ENCODE measurements at regions not wholly inside any gene's neighbourhood (a gene's known extent, or its start where the extent isn't known, plus 50 kb on each side); places are given as distances from the start of the nearest gene placed in this dataset.
A peak's percentile ranks its signal among the peaks of the same experiment; 100 is the strongest.
"Not testable (repeated sequence)": the region's sequence is repeated elsewhere in the genome, so short reads cannot be mapped to it uniquely, and the experiment has no call there.

GRCh38 chr4:128751354-128751753 is 58.1 kb upstream of the JADE1 start:
- Histone ChIP-seq H2AK5ac (ENCODE audit: low read depth, low read length) (no peak overlapping the region), H4K8ac (ENCODE audit: low read depth in 2 of 2, low read length in 2 of 2) (no peak overlapping the region), H3K27me3 (ENCODE audit: control insufficient read depth, insufficient read depth, low read length) (no peaks in the 10 kb centered on the region), H3K18ac (ENCODE audit: low read depth, low read length) (no peak overlapping the region), H2BK20ac (ENCODE audit: low read depth, low read length) (no peak overlapping the region), H3K27ac (ENCODE audit: insufficient read depth, low read length) (no peak overlapping the region), H3K36me3 (ENCODE audit: control insufficient read depth, insufficient read depth, low read length) (no peaks in the 10 kb centered on the region), H2AK9ac (replicated peaks; ENCODE audit: low read depth, low read length, poor library complexity) (no peak overlapping the region), H4K20me1 (ENCODE audit: insufficient read depth, low read length) (no peaks in the 10 kb centered on the region), H3K9me1 (ENCODE audit: insufficient read depth, low read length) (no peaks in the 10 kb centered on the region), H3K9me3 (ENCODE audit: control insufficient read depth, insufficient read depth, low read length) (no peaks in the 10 kb centered on the region), H3K4me2 (ENCODE audit: low read depth, low read length) (no peak overlapping the region), H3K14ac (replicated peaks; ENCODE audit: low read depth, low read length) (no peak overlapping the region), H2BK120ac (ENCODE audit: low read depth, low read length) (no peak overlapping the region), H4K5ac (ENCODE audit: low read depth, low read length) (no peak overlapping the region), H3K4me3 (ENCODE audit: insufficient read depth, low read depth, low read length) (no peak overlapping the region), H2BK15ac (ENCODE audit: low read depth, low read length) (no peak overlapping the region), H3K56ac (ENCODE audit: extremely low read depth, insufficient read depth, low read length) (no peak overlapping the region), H4K91ac (ENCODE audit: insufficient read depth, low read depth, low read length) (no peak overlapping the region), H3K4ac (ENCODE audit: low read depth, low read length) (no peak overlapping the region), H2AFZ (replicated peaks; ENCODE audit: low read length, poor library complexity) (no peak overlapping the region), H2BK5ac (ENCODE audit: low read depth, low read length, poor library complexity, severe bottlenecking) (no peak overlapping the region), H3K9ac (ENCODE audit: low read depth, low read length) (no peak overlapping the region), H3K4me1 (ENCODE audit: control insufficient read depth, insufficient read depth, low read length) (peaks cover 2% of the 10 kb centered on the region; the same call in 1 of the 2 replicates), H3K23ac (ENCODE audit: low read depth, low read length) (no peak overlapping the region), H3K79me1 (ENCODE audit: low read depth in 1 of 2, low read length in 2 of 2) (no peaks in the 10 kb centered on the region)
- intact Hi-C loops (cut with micrococcal nuclease) (no loop called here), in situ Hi-C loops (cut with MboI; ENCODE audit: low sequenced_read_pairs) (no loop called here), dilution Hi-C loops (cut with HindIII; ENCODE audit: low sequenced_read_pairs, unreplicated experiment) (no loop called here)
- no CpG with 5 or more reads among the region's 4 CpGs for WGBS, 2 experiments (ENCODE audit: extremely low coverage in 2 of 2, insufficient read length in 1 of 2)
- DNase-seq, result no peak
- ChIA-PET POLR2A (ENCODE audit: unreplicated experiment) (interaction anchor here (0.7 kb wide), 1 partner anchor 25 kb away, joined by 12 read pairs; no protein-coding TSS in a partner anchor), CTCF (interaction anchor here (0.7 kb wide), 1 partner anchor 10 kb away, joined by 3 read pairs; no protein-coding TSS in a partner anchor)
- no peak for TF ChIP-seq BHLHE40 (IDR thresholded peaks at IDR 0.05; ENCODE audit: low read depth, low read length)
- TF ChIP-seq NFE2L2 (IDR thresholded peaks at IDR 0.05; ENCODE audit: low read depth, low read length), result 0 out of 2 replicates have a peak, but pooled peaks have one; percentile 25
- TF ChIP-seq RFX5 (IDR thresholded peaks at IDR 0.05; ENCODE audit: low read depth, low read length), result no peak
- no peak for TF ChIP-seq ELK1 (IDR thresholded peaks at IDR 0.05; ENCODE audit: borderline replicate concordance, low read depth, low read length)
- BruUV-seq (replicated peaks), result no TSS peak
- no peak for ATAC-seq (ENCODE audit: low read depth)

GRCh38 chr4:128741748-128742147 is 67.8 kb upstream of the JADE1 start:
- H4K20me1 ChIP-seq (ENCODE audit: insufficient read depth, low read length); DNase-seq; H3K4me1 ChIP-seq (ENCODE audit: control insufficient read depth, insufficient read depth, low read length); H3K9ac ChIP-seq (ENCODE audit: low read depth, low read length); H4K8ac ChIP-seq (ENCODE audit: low read depth in 2 of 2, low read length in 2 of 2); H3K23ac ChIP-seq (ENCODE audit: low read depth, low read length); H3K18ac ChIP-seq (ENCODE audit: low read depth, low read length); H3K4me3 ChIP-seq (ENCODE audit: insufficient read depth, low read depth, low read length); H2AK5ac ChIP-seq (ENCODE audit: low read depth, low read length); H2BK120ac ChIP-seq (ENCODE audit: low read depth, low read length); H2BK20ac ChIP-seq (ENCODE audit: low read depth, low read length); ATAC-seq (ENCODE audit: low read depth); H3K14ac ChIP-seq (replicated peaks; ENCODE audit: low read depth, low read length); H3K27me3 ChIP-seq (ENCODE audit: control insufficient read depth, insufficient read depth, low read length); H2AK9ac ChIP-seq (replicated peaks; ENCODE audit: low read depth, low read length, poor library complexity); H3K36me3 ChIP-seq (ENCODE audit: control insufficient read depth, insufficient read depth, low read length); H2BK5ac ChIP-seq (ENCODE audit: low read depth, low read length, poor library complexity, severe bottlenecking); H3K9me3 ChIP-seq (ENCODE audit: control insufficient read depth, insufficient read depth, low read length); H3K56ac ChIP-seq (ENCODE audit: extremely low read depth, insufficient read depth, low read length); H2BK15ac ChIP-seq (ENCODE audit: low read depth, low read length); H4K91ac ChIP-seq (ENCODE audit: insufficient read depth, low read depth, low read length); H3K27ac ChIP-seq (ENCODE audit: insufficient read depth, low read length); H2AFZ ChIP-seq (replicated peaks; ENCODE audit: low read length, poor library complexity); H4K5ac ChIP-seq (ENCODE audit: low read depth, low read length); in situ Hi-C loops (cut with MboI; ENCODE audit: low sequenced_read_pairs); POLR2A ChIA-PET (ENCODE audit: unreplicated experiment); H3K9me1 ChIP-seq (ENCODE audit: insufficient read depth, low read length); BruUV-seq (replicated peaks); H3K4me2 ChIP-seq (ENCODE audit: low read depth, low read length); H3K79me1 ChIP-seq (ENCODE audit: low read depth in 1 of 2, low read length in 2 of 2); H3K4ac ChIP-seq (ENCODE audit: low read depth, low read length); dilution Hi-C loops (cut with HindIII; ENCODE audit: low sequenced_read_pairs, unreplicated experiment): not testable (repeated sequence)
- CTCF ChIA-PET, result interaction anchor here (0.6 kb wide), 1 partner anchor 186 kb away, joined by 3 read pairs; no protein-coding TSS in a partner anchor
- intact Hi-C loops (cut with micrococcal nuclease), result loop anchor here (2.0 kb wide), 1 partner anchor 61 kb away; no protein-coding TSS in a partner anchor
- WGBS, 2 experiments (ENCODE audit: extremely low coverage in 2 of 2, insufficient read length in 1 of 2), result 86% methylated on average over 1 of the region's 7 CpGs; no CpG with 5 or more reads in 1 of the 2 experiments

Data from IMR-90 (cell line).